ENCODE measurements at regions not wholly inside any gene's neighbourhood (a gene's known extent, or its start where the extent isn't known, plus 50 kb on each side); places are given as distances from the start of the nearest gene placed in this dataset.

GRCh38 chr16:65172356-65172755 is 50.5 kb upstream of the CDH11 start:
- no peak for TF ChIP-seq CTCF (IDR thresholded peaks at IDR 0.05)
- TF ChIP-seq POLR2A (IDR thresholded peaks at IDR 0.05): no peak
- TF ChIP-seq EP300 (IDR thresholded peaks at IDR 0.05): no peak
